Thoracic aorta (tissue), 2 donors: ENCODE measurements at regions not wholly inside any gene's neighbourhood (a gene's known extent, or its start where the extent isn't known, plus 50 kb on each side); places are given as distances from the start of the nearest gene placed in this dataset.

Source experiments
- ATAC-seq: fragments of 150-250 bp; one replicate; pipeline ENCODE4 v1.8.0; 2017; ENCODE audit warnings: low read depth; ENCODE audit not compliant: insufficient number of reproducible peaks, low FRiP score
- DNase-seq: peaks from one replicate; pipeline ENCODE4 v3.0.0-alpha.2; 2020; ENCODE audit warnings: low spot score
- H3K27ac ChIP-seq, 2 donors: fragments of 200-600 bp; sonication (generic); 1 replicate in 1 of 2; 2 replicates in 1 of 2; pipeline ENCODE4 v1.5.1; 2016; ENCODE audit warnings: mild to moderate bottlenecking in 2 of 2, moderate library complexity in 2 of 2
- H3K27me3 ChIP-seq: fragments of 200-600 bp; sonication (generic); replicated peaks from 2 replicates; pipeline ENCODE4 v1.6.0; 2016; ENCODE audit warnings: mild to moderate bottlenecking; ENCODE audit not compliant: insufficient read depth
- H3K36me3 ChIP-seq: fragments of 200-600 bp; sonication (generic); one replicate; pipeline ENCODE4 v1.5.1; 2016
- H3K4me1 ChIP-seq, 2 donors: fragments of 200-600 bp; sonication (generic); 1 replicate in 1 of 2; 2 replicates in 1 of 2; pipeline versions ENCODE4 v1.5.1 to v1.6.0; 2016; ENCODE audit warnings: low read depth in 2 of 2, mild to moderate bottlenecking in 1 of 2; ENCODE audit not compliant: control insufficient read depth in 1 of 2
- H3K4me3 ChIP-seq: fragments of 200-600 bp; sonication (generic); 2 replicates; pipeline ENCODE4 v1.5.1; 2016; ENCODE audit warnings: mild to moderate bottlenecking
- H3K9me3 ChIP-seq: fragments of 200-600 bp; sonication (generic); 2 replicates; pipeline ENCODE4 v1.5.1; 2016
- CTCF ChIP-seq: fragments of 200-600 bp; sonication (generic); IDR thresholded peaks from one replicate; pipeline ENCODE4 v1.5.1; 2019; ENCODE audit warnings: antibody characterized with exemption

- Histone ChIP-seq H3K27me3 (no peaks in the 10 kb centered on the region), H3K27ac (no peak overlapping the region), H3K4me1 (no peaks in the 10 kb centered on the region), H3K36me3 (no peaks in the 10 kb centered on the region), H3K4me3 (no peak overlapping the region), H3K9me3 (peaks cover 3% of the 10 kb centered on the region)
- no peak for DNase-seq
- no peak for ATAC-seq
- no peak for TF ChIP-seq CTCF
Observed at GRCh38 chr1:56050911-56051310, 528.5 kb downstream of the PLPP3 start.

GRCh38 chr1:56045477-56045876 is 533.9 kb downstream of the PLPP3 start:
- no peak overlapping the region for H3K27ac ChIP-seq
- H3K4me1 ChIP-seq = peaks cover 0 to 4% of the 10 kb centered on the region in 2 donors
- peaks cover 3% of the 10 kb centered on the region for H3K9me3 ChIP-seq
- H3K36me3 ChIP-seq = no peaks in the 10 kb centered on the region
- no peak overlapping the region for H3K4me3 ChIP-seq
- ATAC-seq = no peak
- no peak for TF ChIP-seq CTCF
- DNase-seq = no peak
- no peaks in the 10 kb centered on the region for H3K27me3 ChIP-seq

- Histone ChIP-seq H3K9me3 (peaks cover under 1% of the 10 kb centered on the region), H3K4me1 (peaks cover 0 to 4% of the 10 kb centered on the region in 2 donors), H3K4me3 (no peak overlapping the region), H3K27ac (no peak overlapping the region), H3K27me3 (no peaks in the 10 kb centered on the region), H3K36me3 (no peaks in the 10 kb centered on the region)
- ATAC-seq (no peak), DNase-seq (no peak)
- no peak for TF ChIP-seq CTCF
Observed at GRCh38 chr1:56045062-56045461, 534.3 kb downstream of the PLPP3 start.

- no peak for TF ChIP-seq CTCF
- Histone ChIP-seq H3K4me3 (no peak overlapping the region), H3K4me1 (peaks cover 19 to 45% of the 10 kb centered on the region in 2 donors), H3K36me3 (no peaks in the 10 kb centered on the region), H3K27me3 (no peaks in the 10 kb centered on the region), H3K27ac (no peak overlapping the region), H3K9me3 (no peaks in the 10 kb centered on the region)
- DNase-seq = no peak
- no peak for ATAC-seq
Observed at GRCh38 chr1:56036479-56036878, 542.9 kb downstream of the PLPP3 start.

- ATAC-seq (no peak), DNase-seq (no peak)
- H3K27me3 ChIP-seq = no peaks in the 10 kb centered on the region
- TF ChIP-seq CTCF = no peak
- no peak overlapping the region for H3K4me3 ChIP-seq
- no peaks in the 10 kb centered on the region for H3K9me3 ChIP-seq
- H3K36me3 ChIP-seq = no peaks in the 10 kb centered on the region
- H3K4me1 ChIP-seq = peaks cover 19 to 45% of the 10 kb centered on the region in 2 donors
- peak overlapping the region; percentile 5 to 27 for H3K27ac ChIP-seq
Observed at GRCh38 chr1:56034847-56035481, 544.4 kb downstream of the PLPP3 start.
